ENCODE measurements at regions not wholly inside any gene's neighbourhood (a gene's known extent, or its start where the extent isn't known, plus 50 kb on each side); places are given as distances from the start of the nearest gene placed in this dataset.

DNA sequence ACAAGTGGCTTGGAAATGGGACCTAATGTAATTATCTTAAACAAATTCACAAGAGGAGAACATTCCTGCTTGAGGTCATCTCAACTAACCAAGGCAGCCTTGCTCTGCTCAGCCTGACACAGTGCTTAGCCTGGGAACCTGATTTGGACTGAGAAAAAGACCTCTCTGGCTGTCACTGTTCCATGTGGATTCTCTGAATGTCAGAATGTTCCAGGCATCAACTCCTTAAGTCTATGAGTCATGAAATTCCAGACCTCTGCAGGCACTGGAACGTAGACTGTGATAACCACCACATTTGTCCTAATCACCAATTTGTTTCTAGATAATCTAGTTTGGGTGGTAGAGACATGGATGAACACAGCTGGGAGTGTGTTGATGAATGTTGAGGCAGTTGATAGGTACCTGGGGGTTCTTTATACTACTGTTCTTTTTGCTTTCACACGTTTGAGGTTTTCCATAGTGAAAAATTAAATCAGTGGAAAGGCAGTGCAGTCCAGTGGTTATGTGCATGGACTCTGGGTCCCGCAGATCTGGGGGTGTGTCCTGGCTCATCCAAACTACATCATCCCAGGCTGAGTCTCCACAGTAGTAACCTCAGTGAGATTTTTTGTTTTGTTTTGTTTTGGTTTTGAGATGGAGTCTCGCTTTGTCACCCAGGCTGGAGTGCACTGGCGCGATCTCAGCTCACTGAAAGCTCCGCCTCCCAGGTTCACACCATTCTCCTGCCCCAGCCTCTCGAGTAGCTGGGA is 269.6 kb downstream of the MN1 start:
- H3K27me3 Mint-ChIP-seq = peaks cover 0 to 3% (median 0%) of the 10 kb centered on the region in 3 donors
- H3K4me1 Mint-ChIP-seq = no peaks in the 10 kb centered on the region
- peaks cover 0 to 7% (median 3%) of the 10 kb centered on the region in 7 donors for H3K9me3 Mint-ChIP-seq
- no peak overlapping the region for H3K4me3 Mint-ChIP-seq
- no peak overlapping the region for H3K27ac Mint-ChIP-seq
- no peaks in the 10 kb centered on the region for H3K36me3 Mint-ChIP-seq
- ATAC-seq (ENCODE audit: low read depth in 2 of 2) (no peak), DNase-seq (no peak)

DNA sequence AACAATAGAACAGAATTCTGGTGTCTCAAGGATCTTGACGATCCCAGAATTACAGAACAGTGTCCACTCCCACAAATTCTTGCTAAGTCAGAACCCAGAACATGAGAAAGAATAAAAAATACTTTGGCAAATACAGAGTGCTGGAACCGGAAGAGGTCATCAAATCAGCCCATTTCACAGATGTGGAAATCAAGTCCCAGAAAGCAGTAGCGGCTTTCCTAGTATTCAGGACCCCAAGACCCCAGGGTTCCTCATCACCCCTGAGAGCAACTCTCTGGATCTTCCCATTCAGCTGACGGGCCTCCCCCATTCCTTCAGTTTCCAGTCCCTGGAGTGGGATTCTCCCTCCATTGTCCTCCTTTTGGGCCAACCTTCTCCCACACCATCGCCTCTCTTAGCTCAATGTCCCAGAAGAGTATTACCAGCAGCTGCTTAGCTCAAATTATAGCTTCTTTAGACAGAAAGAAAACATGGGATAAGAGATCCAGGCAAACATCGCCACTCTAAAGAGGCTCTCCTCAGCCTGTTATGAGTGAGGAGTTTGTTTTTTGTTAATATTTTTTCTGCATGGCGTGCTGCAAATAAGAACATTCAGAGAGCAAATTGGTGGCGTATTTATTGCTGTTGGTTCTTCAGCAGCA is 268.3 kb downstream of the MN1 start:
- H3K4me3 Mint-ChIP-seq = no peak overlapping the region
- H3K4me1 Mint-ChIP-seq = no peaks in the 10 kb centered on the region
- H3K36me3 Mint-ChIP-seq = no peaks in the 10 kb centered on the region
- H3K27me3 Mint-ChIP-seq = peaks cover 0 to 6% (median 0%) of the 10 kb centered on the region in 3 donors
- DNase-seq (no peak), ATAC-seq (ENCODE audit: low read depth in 2 of 2) (no peak)
- peaks cover 0 to 7% (median 3%) of the 10 kb centered on the region in 7 donors for H3K9me3 Mint-ChIP-seq
- H3K27ac Mint-ChIP-seq = no peak overlapping the region

DNA sequence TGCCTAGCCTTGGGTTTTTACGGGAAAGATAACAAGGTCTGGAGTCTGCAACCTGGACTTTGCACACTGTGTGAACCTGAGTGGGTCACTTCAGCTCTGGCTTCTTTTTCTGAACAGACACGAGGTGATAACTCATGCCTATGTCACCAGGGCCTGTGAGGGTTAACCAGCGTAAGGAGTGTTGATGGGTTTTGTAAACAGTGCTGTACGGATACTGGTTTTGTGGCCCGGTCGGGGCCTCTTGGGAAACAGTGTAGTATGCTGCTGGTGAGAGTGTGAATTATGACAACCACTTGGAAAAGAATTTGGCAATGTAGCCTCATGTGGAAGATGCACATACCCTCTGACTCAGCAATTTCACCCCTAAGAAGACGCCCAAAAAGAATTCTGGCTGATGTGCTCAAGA is 266.8 kb downstream of the MN1 start:
- H3K36me3 Mint-ChIP-seq = no peaks in the 10 kb centered on the region
- H3K4me3 Mint-ChIP-seq = no peak overlapping the region
- peaks cover 0 to 7% (median 6%) of the 10 kb centered on the region in 3 donors for H3K27me3 Mint-ChIP-seq
- no peak for ATAC-seq (ENCODE audit: low read depth in 2 of 2)
- H3K27ac Mint-ChIP-seq = no peak overlapping the region
- DNase-seq = no peak
- H3K9me3 Mint-ChIP-seq = peaks cover 0 to 7% (median 3%) of the 10 kb centered on the region in 7 donors
- no peaks in the 10 kb centered on the region for H3K4me1 Mint-ChIP-seq

DNA sequence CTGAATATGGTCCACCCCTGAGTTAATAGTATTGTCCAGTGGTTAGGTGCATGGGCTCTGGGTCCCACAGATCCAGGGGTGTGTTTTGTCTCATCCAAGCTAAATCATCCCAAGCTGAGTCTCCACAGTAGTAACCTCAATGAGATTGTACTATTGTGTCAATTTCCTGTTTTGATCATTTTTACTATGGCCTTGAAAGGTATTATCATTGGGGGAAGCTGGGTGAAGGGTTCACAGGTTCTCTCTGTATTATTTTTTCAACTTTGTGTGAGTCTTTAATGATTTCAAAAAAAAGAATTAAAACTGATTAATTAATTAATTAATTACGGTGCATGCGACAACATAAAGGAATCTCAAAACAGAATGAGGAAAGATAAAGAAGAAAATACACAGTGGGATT is 266.1 kb downstream of the MN1 start:
- H3K4me3 Mint-ChIP-seq = no peak overlapping the region
- no peak overlapping the region for H3K27ac Mint-ChIP-seq
- ATAC-seq (ENCODE audit: low read depth in 2 of 2) (no peak), DNase-seq (no peak)
- H3K4me1 Mint-ChIP-seq = no peaks in the 10 kb centered on the region
- peaks cover 0 to 7% (median 3%) of the 10 kb centered on the region in 7 donors for H3K9me3 Mint-ChIP-seq
- no peaks in the 10 kb centered on the region for H3K36me3 Mint-ChIP-seq
- H3K27me3 Mint-ChIP-seq = peaks cover 0 to 7% (median 6%) of the 10 kb centered on the region in 3 donors

DNA sequence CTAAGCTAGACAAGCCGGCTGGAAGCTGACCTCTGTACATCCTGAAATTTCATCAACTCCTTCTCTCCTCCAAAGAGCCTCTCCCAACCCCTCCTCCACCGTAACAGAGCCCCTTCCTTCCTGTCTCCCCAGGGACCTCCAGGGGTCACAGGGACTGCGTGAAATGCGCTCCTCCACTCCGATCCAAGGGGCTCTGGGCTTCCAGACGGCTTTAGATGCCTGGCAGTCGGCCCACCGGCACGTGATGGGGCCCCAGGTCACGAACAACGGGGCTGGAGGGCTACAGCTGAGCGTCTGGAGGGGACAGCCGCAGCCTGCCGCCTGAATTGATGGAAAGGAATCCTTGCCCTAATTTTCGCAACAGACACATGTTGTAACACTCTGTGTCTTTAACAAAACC is 264.1 kb downstream of the MN1 start:
- DNase-seq (no peak), ATAC-seq (ENCODE audit: low read depth in 2 of 2) (no peak)
- Mint-ChIP-seq H3K4me1 (no peaks in the 10 kb centered on the region), H3K36me3 (no peaks in the 10 kb centered on the region), H3K27ac (no peak overlapping the region), H3K9me3 (no peaks in the 10 kb centered on the region), H3K4me3 (no peak overlapping the region), H3K27me3 (peaks cover 0 to 7% (median 6%) of the 10 kb centered on the region in 3 donors)

DNA sequence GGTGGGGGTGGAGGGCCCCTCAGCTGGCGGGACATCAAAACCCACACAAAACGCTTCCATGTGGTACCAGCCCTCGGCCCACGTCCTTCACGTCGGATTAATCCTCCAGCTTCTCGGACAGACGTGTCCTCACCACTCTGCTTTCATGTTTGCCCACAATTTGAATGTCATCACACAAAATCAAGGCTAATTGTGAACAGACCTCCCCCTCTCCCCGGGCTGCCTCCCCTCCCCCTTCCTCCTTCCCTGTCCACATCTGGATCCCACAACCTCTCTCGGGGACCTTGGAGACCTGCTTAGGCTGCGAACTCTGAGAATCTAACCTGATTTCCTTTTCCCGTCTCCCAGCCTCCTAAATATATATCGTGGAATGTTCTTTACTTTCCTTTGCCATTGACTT is 262.9 kb downstream of the MN1 start:
- no peak overlapping the region for H3K27ac Mint-ChIP-seq
- DNase-seq (no peak), ATAC-seq (ENCODE audit: low read depth in 2 of 2) (no peak)
- no peaks in the 10 kb centered on the region for H3K4me1 Mint-ChIP-seq
- H3K9me3 Mint-ChIP-seq = no peaks in the 10 kb centered on the region
- peaks cover 6 to 11% (median 6%) of the 10 kb centered on the region in 3 donors for H3K27me3 Mint-ChIP-seq
- H3K36me3 Mint-ChIP-seq = no peaks in the 10 kb centered on the region
- no peak overlapping the region for H3K4me3 Mint-ChIP-seq

DNA sequence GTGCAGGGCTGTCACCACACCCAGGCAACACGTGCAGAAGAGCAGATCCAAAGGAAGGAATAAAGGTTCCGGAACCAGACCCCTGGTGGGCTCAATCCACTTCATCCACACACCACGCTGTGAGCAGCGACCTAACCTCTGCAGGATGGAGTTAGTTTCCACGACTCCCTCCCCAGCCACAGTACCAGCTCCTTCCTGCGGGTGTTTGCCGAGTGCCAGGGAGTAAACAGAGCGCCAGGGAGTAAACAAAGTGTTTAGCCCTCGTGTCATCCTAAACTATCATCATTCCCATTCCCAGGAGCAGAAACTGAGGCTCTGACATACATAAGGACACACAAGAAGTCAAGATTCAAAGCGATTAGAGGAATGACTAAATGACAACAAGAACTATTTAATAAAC is 261.3 kb downstream of the MN1 start:
- no peak for ATAC-seq (ENCODE audit: low read depth in 2 of 2)
- H3K36me3 Mint-ChIP-seq = no peaks in the 10 kb centered on the region
- no peaks in the 10 kb centered on the region for H3K9me3 Mint-ChIP-seq
- H3K27ac Mint-ChIP-seq = no peak overlapping the region
- no peak overlapping the region for H3K4me3 Mint-ChIP-seq
- DNase-seq = no peak
- peaks cover 6 to 20% (median 13%) of the 10 kb centered on the region in 3 donors for H3K27me3 Mint-ChIP-seq
- no peaks in the 10 kb centered on the region for H3K4me1 Mint-ChIP-seq

DNA sequence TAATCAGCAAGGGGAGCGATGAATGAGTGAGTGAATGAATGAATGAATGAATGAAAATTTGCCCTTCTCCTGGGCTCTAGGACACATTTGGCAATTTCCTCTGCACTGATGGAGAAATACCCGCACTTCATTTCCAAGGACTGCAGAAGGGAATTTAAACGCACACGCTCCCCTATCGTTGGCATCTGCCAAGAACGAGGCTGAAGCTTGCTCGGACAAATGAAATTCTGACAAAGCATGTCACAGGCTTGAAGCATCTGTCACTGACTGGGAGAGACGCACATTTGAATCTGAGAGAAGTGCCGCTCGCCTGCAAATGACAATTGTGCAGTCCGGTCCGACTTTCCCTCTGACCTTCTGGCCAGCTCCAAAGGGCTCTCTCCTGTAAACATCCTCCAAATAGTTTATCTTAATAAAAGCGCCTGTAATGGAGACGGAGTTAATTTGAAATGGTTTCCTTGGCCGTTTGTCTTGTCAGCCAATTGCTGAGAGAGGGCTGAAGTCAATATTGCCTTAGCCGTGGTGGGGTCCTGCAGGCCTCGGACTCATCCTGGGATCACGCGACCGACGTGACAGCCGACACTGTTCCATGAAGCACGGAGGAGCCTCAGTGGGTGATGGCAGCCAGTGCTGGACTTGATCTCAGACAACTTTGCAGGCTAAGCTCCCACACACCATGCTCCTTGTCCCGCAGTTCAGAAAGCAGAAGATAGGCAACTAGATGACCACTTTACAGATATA is 260.7 kb downstream of the MN1 start:
- DNase-seq = no peak
- Mint-ChIP-seq H3K27ac (no peak overlapping the region), H3K4me3 (no peak overlapping the region), H3K36me3 (no peaks in the 10 kb centered on the region), H3K9me3 (no peaks in the 10 kb centered on the region), H3K27me3 (peaks cover 6 to 26% (median 18%) of the 10 kb centered on the region in 3 donors), H3K4me1 (no peaks in the 10 kb centered on the region)
- ATAC-seq (ENCODE audit: low read depth in 2 of 2) = no peak

DNA sequence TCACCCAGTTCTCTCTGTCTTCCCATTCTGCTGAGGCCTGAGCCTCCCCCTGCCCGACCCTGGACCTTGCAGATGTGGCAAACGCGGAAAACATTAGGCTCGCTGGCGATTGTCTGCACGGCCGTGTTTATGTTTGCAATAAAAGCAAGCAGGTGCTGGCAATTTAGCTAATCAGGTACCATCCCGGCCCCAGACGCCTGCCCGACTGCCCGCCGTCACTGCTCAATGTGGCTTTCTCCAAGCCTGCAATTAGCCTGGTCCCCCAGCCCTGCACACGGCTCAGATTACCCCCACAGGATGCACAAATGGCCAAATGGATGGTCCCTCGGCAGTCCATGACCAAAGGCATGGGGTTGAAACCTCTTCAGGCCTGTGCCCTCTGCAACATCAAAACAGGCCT is 259.7 kb downstream of the MN1 start:
- H3K9me3 Mint-ChIP-seq = no peaks in the 10 kb centered on the region
- DNase-seq (no peak), ATAC-seq (ENCODE audit: low read depth in 2 of 2) (no peak)
- H3K4me3 Mint-ChIP-seq = no peak overlapping the region
- H3K27me3 Mint-ChIP-seq = peaks cover 4 to 27% (median 21%) of the 10 kb centered on the region in 3 donors
- H3K36me3 Mint-ChIP-seq = no peaks in the 10 kb centered on the region
- H3K4me1 Mint-ChIP-seq = no peaks in the 10 kb centered on the region
- no peak overlapping the region for H3K27ac Mint-ChIP-seq

DNA sequence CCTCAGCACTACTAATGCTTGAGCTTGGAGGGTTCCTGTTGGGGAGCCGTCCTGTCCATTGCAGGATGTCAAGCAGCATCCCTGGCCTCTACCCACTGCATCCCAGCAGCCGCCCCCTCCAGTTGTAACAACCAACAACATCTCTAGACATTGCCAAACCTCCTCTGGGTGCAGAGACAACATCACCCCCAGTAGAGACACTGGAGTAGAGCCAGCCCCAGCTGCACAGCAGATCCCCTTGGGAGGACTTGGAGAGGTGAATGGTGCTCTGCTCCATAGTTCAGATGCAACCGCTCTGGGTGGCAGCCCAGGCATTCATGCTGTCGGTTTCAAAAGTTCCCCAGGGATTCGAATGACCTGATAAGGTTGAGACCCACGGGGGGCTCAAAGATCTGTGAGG is 259.0 kb downstream of the MN1 start:
- H3K4me3 Mint-ChIP-seq = no peak overlapping the region
- DNase-seq (no peak), ATAC-seq (ENCODE audit: low read depth in 2 of 2) (no peak)
- H3K36me3 Mint-ChIP-seq = no peaks in the 10 kb centered on the region
- no peaks in the 10 kb centered on the region for H3K9me3 Mint-ChIP-seq
- H3K4me1 Mint-ChIP-seq = no peaks in the 10 kb centered on the region
- peaks cover 0 to 27% (median 21%) of the 10 kb centered on the region in 3 donors for H3K27me3 Mint-ChIP-seq
- no peak overlapping the region for H3K27ac Mint-ChIP-seq

DNA sequence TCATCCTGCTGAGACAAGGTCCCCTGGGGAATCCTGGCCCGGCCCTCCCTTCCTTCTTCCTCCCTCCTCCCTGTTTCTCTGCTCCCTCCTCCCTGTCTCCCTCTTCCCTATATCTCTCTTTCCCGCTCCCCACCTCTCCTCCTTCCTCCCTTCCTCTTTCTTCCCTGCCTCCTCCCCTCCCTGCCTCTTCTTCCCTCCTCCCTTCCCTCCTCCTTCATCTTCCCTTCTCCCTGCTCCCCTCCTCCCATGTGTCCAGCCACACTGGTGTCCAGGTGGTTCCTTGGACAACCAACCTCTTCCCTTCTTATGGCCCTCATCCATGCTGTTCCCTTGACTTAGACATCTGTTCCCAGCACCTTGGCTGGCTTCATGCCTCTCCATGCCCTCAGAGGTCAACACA is 258.1 kb downstream of the MN1 start:
- Mint-ChIP-seq H3K27ac (no peak overlapping the region), H3K4me3 (no peak overlapping the region), H3K9me3 (no peaks in the 10 kb centered on the region), H3K27me3 (peaks cover 4 to 27% (median 21%) of the 10 kb centered on the region in 3 donors), H3K36me3 (no peaks in the 10 kb centered on the region), H3K4me1 (no peaks in the 10 kb centered on the region)
- ATAC-seq (ENCODE audit: low read depth in 2 of 2) = no peak
- DNase-seq = no peak

DNA sequence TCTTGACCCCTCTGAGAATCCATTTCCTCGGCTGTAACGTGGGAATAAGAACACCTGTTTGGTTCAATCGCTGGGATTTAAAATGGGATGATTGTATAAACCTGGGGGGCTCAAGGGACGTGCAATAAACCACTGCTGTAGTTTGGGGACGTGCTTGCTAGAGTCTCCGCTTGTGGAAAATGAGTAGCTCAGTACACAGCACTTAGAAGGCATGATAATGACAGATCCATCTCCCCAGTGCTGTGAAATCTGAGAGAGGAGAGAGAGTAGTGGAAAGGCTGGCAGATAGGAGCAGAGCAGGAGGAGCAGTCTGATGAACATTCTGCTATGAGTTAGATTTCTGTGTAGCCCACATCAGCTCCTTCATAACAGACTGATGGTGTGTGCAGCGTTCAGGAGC is 256.5 kb downstream of the MN1 start:
- no peaks in the 10 kb centered on the region for H3K36me3 Mint-ChIP-seq
- no peaks in the 10 kb centered on the region for H3K9me3 Mint-ChIP-seq
- peaks cover 4 to 26% (median 20%) of the 10 kb centered on the region in 3 donors for H3K27me3 Mint-ChIP-seq
- no peaks in the 10 kb centered on the region for H3K4me1 Mint-ChIP-seq
- no peak overlapping the region for H3K4me3 Mint-ChIP-seq
- ATAC-seq (ENCODE audit: low read depth in 2 of 2) (no peak), DNase-seq (no peak)
- no peak overlapping the region for H3K27ac Mint-ChIP-seq

DNA sequence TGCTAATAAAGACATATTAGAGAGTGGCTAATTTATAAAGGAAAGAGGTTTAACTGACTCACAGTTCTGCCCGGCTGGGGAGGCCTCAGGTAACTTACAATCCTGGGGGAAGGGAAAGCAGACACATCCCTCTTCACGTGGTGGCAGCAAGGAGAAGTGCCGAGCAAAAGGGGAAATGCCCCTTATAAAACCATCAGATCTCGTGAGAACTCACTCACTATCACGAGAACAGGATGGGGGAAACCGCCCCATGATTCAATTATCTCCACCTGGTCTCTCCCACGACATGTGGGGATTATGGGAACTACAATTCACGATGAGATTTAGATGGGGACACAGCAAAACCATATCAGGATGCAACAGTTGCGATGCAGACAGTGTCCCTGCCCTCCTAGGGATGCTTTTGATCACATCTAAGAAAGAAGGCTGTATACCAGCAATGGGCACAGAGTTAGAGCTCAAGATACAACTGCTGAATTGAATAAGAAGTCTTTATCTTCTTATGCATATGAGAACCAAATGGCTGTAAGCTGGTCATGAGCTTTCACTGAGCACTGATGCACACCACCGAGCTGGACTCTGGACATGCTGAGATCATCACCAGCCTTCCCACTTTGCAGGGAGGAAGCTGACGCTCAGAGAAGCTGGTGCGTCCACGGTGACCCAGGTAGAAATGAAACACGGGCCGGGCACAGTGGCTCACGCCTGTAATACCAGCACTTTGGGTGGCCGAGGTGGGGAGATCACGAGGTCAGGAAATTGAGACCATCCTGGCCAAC is 255.2 kb downstream of the MN1 start:
- Mint-ChIP-seq H3K4me1 (no peaks in the 10 kb centered on the region), H3K27me3 (peaks cover 4 to 26% (median 20%) of the 10 kb centered on the region in 3 donors), H3K9me3 (no peaks in the 10 kb centered on the region), H3K36me3 (no peaks in the 10 kb centered on the region), H3K4me3 (no peak overlapping the region), H3K27ac (no peak overlapping the region)
- ATAC-seq (ENCODE audit: low read depth in 2 of 2) (no peak), DNase-seq (no peak)
